ENCODE measurements at regions not wholly inside any gene's neighbourhood (a gene's known extent, or its start where the extent isn't known, plus 50 kb on each side); places are given as distances from the start of the nearest gene placed in this dataset.
A peak's percentile ranks its signal among the peaks of the same experiment; 100 is the strongest.

DNA sequence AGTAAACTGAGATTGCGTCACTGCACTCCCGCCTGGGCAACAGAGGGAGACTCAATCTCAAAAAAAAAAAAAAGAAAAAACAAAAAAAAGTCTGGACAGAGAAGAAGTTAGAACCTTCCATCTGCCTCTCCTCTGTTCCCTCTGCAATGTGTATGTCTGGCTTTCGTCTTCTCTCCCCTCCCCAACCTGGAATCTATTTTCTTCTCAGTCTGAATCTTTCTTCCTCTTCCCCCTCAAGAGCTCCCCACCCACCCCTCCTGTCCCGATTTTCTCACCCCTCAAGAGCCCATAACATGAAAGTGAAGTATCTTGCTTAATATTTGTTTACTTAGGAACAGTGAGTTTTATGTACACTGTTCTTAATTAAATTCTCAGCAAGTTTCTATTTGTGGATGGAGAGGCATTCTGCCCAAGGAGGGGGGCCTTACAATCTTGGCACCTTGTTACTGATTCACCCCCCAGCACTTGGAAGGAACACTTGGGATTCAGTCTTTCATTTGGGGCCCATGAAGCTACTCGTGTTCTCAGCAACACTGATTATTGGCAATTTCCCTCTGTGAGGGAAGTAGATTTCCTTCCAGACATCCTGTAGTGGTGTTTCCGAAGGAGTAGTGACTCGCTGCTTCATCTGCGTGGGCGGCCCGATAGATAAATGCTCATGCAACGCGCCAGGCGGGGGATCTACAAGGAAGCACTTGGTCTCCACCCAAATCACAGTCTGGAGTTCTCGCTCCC is 69.3 kb upstream of the SRSF6 start:
- 34 to 40% (median 38%) methylated on average over 14 of the region's 14 CpGs for WGBS, 4 donors
- peak in 3 of 4 donors; percentile 48 to 87 (median 78) for ATAC-seq
- H3K9me3 ChIP-seq, result no peaks in the 10 kb centered on the region
- no peak overlapping the region for H3K4me3 ChIP-seq
- intact Hi-C loops (cut with DNase I), result no loop called here
- H3K4me1 ChIP-seq, result peaks cover 0 to 6% (median 0%) of the 10 kb centered on the region in 12 donors
- peaks cover 0 to 10% (median 0%) of the 10 kb centered on the region in 9 donors for H3K27me3 ChIP-seq
- TF ChIP-seq, protein P1, sequence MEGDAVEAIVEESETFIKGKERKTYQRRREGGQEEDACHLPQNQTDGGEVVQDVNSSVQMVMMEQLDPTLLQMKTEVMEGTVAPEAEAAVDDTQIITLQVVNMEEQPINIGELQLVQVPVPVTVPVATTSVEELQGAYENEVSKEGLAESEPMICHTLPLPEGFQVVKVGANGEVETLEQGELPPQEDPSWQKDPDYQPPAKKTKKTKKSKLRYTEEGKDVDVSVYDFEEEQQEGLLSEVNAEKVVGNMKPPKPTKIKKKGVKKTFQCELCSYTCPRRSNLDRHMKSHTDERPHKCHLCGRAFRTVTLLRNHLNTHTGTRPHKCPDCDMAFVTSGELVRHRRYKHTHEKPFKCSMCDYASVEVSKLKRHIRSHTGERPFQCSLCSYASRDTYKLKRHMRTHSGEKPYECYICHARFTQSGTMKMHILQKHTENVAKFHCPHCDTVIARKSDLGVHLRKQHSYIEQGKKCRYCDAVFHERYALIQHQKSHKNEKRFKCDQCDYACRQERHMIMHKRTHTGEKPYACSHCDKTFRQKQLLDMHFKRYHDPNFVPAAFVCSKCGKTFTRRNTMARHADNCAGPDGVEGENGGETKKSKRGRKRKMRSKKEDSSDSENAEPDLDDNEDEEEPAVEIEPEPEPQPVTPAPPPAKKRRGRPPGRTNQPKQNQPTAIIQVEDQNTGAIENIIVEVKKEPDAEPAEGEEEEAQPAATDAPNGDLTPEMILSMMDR (IDR thresholded peaks at IDR 0.05), result no peak
- no peaks in the 10 kb centered on the region for H3K36me3 ChIP-seq
- peak; percentile 71 to 87 (median 81) for DNase-seq
- H3K27ac ChIP-seq, result peak overlapping the region in 8 of 12 donors; percentile 23 to 77 (median 46)

DNA sequence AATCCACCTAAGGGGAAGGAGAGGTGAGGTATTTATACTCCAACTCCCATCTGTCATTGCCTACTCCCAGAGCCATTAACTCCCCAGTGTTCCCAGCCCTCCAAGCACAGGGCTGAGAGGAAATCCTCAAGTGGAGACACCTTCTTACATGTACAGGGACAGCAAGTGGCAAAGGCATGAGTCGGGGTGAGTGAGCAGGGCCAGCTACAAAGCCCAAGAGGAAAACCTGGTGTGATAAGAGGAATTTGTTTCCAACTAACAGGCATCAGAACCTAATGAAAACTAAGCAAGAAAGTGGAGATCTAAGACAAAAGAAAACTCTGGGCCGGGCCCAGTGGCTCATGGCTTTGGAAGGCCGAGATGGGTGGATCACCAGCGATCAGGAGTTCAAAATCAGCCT is 70.0 kb upstream of the SRSF6 start:
- Histone ChIP-seq H3K27ac (peak overlapping the region in 5 of 12 donors; percentile 45 to 77 (median 49)), H3K4me1 (peaks cover 0 to 6% (median 0%) of the 10 kb centered on the region in 12 donors), H3K4me3 (no peak overlapping the region), H3K27me3 (peaks cover 0 to 9% (median 0%) of the 10 kb centered on the region in 9 donors), H3K36me3 (no peaks in the 10 kb centered on the region), H3K9me3 (no peaks in the 10 kb centered on the region)
- ATAC-seq (no peak), DNase-seq (no peak)
- intact Hi-C loops (cut with DNase I), result no loop called here
- 53 to 75% (median 69%) methylated on average over 4 of the region's 4 CpGs for WGBS, 4 donors
- TF ChIP-seq, protein P1 (IDR thresholded peaks at IDR 0.05), result no peak
- no peak for TF ChIP-seq POLR2A (IDR thresholded peaks at IDR 0.05)

DNA sequence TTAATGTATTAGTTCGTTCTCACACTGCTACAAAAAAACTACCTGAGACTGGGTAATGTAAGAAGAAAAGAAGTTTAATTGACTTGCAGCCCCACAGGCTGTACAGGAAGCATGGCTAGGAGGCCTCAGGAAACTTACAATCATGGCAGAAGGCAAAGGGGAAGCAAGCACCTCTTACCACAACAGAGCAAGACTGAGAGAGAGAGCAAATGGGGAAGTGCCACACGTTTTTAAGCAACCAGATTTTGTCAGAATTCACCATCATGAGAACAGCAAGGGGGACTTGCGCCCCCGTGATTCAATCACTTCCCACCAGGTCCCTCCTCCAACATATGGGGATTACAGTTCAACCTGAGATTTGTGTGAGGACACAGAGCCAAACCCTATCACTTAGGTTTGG is 70.8 kb upstream of the SRSF6 start:
- H3K9me3 ChIP-seq, result no peaks in the 10 kb centered on the region
- H3K4me1 ChIP-seq, result peaks cover 0 to 6% (median 0%) of the 10 kb centered on the region in 12 donors
- DNase-seq (no peak), ATAC-seq (no peak)
- intact Hi-C loops (cut with DNase I), result no loop called here
- H3K4me3 ChIP-seq, result no peak overlapping the region
- no peak for TF ChIP-seq POLR2A (IDR thresholded peaks at IDR 0.05)
- 62 to 73% (median 64%) methylated on average over 4 of the region's 4 CpGs for WGBS, 4 donors
- no peaks in the 10 kb centered on the region for H3K36me3 ChIP-seq
- peaks cover 0 to 6% (median 0%) of the 10 kb centered on the region in 9 donors for H3K27me3 ChIP-seq
- no peak overlapping the region for H3K27ac ChIP-seq

DNA sequence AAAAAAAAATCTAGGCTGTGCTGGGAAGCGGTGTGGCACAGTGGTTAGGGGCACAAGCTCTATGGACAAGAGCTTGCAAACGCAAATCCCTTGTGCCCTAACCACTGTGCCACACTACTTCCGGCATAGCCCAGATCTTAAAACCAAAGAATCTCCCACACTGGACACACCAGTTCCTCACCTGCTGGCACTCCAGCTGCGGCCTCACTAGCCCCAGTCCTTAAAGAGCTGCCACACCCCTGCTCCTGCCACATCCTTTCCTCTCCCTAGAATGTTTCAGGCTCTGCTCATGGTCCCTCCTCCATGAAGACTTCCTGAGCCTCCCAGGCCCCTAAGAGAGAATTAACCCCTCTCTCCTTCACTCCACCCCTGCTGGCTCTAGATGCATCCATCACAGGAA is 71.8 kb upstream of the SRSF6 start:
- intact Hi-C loops (cut with DNase I), result no loop called here
- Histone ChIP-seq H3K4me1 (peaks cover 0 to 6% (median 0%) of the 10 kb centered on the region in 12 donors), H3K4me3 (no peak overlapping the region), H3K27me3 (peaks cover 0 to 5% (median 0%) of the 10 kb centered on the region in 9 donors), H3K27ac (no peak overlapping the region), H3K9me3 (no peaks in the 10 kb centered on the region), H3K36me3 (no peaks in the 10 kb centered on the region)
- DNase-seq, result no peak
- TF ChIP-seq, protein P1 (IDR thresholded peaks at IDR 0.05), result no peak
- TF ChIP-seq POLR2A (IDR thresholded peaks at IDR 0.05), result no peak
- WGBS, 4 donors, result 89 to 94% (median 93%) methylated on average over 4 of the region's 4 CpGs
- no peak for ATAC-seq

Measured in heart left ventricle (tissue), 16 donors.